Neural progenitor cell (in vitro differentiated cells): ENCODE measurements at regions not wholly inside any gene's neighbourhood (a gene's known extent, or its start where the extent isn't known, plus 50 kb on each side); places are given as distances from the start of the nearest gene placed in this dataset.

ENCODE experiments used
- DNase-seq: peaks from one replicate; pipeline ENCODE4 v3.0.0-alpha.2; 2016; ENCODE audit warnings: low spot score
- H2AFZ ChIP-seq: fragments of 200-600 bp; sonication (generic); replicated peaks from 2 replicates; pipeline ENCODE4 v1.6.1; 2016; ENCODE audit warnings: antibody characterized with exemption
- H3F3A ChIP-seq: fragments of 200-600 bp; sonication (generic); 2 replicates; pipeline ENCODE4 v1.6.1; 2016; ENCODE audit warnings: antibody characterized with exemption, low read depth
- H3K27ac ChIP-seq: fragments of 200-600 bp; sonication (generic); 2 replicates; pipeline ENCODE4 v1.5.1; 2016; ENCODE audit warnings: mild to moderate bottlenecking
- H3K27me3 ChIP-seq: fragments of 200-600 bp; sonication (generic); 2 replicates; pipeline ENCODE4 v1.6.1; 2016; ENCODE audit warnings: mild to moderate bottlenecking, moderate library complexity
- H3K36me3 ChIP-seq: fragments of 200-600 bp; sonication (generic); 2 replicates; pipeline ENCODE4 v1.5.1; 2016
- H3K4me1 ChIP-seq: fragments of 200-600 bp; sonication (generic); 2 replicates; pipeline ENCODE4 v1.6.1; 2016; ENCODE audit warnings: mixed run types
- H3K4me2 ChIP-seq: fragments of 200-600 bp; sonication (generic); 2 replicates; pipeline ENCODE4 v1.6.1; 2016
- H3K4me3 ChIP-seq: fragments of 200-600 bp; sonication (generic); 2 replicates; pipeline ENCODE4 v1.5.1; 2016
- H3K79me2 ChIP-seq: fragments of 200-600 bp; sonication (generic); 2 replicates; pipeline ENCODE4 v1.6.1; 2016; ENCODE audit warnings: low read depth
- H3K9ac ChIP-seq: fragments of 200-600 bp; sonication (generic); 2 replicates; pipeline ENCODE4 v1.6.1; 2016
- H3K9me3 ChIP-seq: fragments of 200-600 bp; sonication (generic); 2 replicates; pipeline ENCODE4 v1.5.1; 2016; ENCODE audit warnings: low read depth
- H4K20me1 ChIP-seq: fragments of 200-600 bp; sonication (generic); 2 replicates; pipeline ENCODE4 v1.6.1; 2016; ENCODE audit warnings: low read depth
- H3K27ac Mint-ChIP-seq: 3 replicates; pipeline ENCODE4 v1.8.0; 2021; ENCODE audit warnings: mixed read lengths
- H3K27me3 Mint-ChIP-seq: 2 replicates; pipeline ENCODE4 v1.8.0; 2022; ENCODE audit warnings: low read depth, mild to moderate bottlenecking, inconsistent platforms, moderate library complexity, mixed read lengths; ENCODE audit not compliant: insufficient read depth
- H3K36me3 Mint-ChIP-seq: 3 replicates; pipeline ENCODE4 v1.8.0; 2021; ENCODE audit warnings: mixed read lengths
- H3K4me1 Mint-ChIP-seq: 3 replicates; pipeline ENCODE4 v1.8.0; 2021; ENCODE audit warnings: mixed read lengths
- H3K4me3 Mint-ChIP-seq: 3 replicates; pipeline ENCODE4 v1.8.0; 2021; ENCODE audit warnings: mild to moderate bottlenecking, moderate library complexity, mixed read lengths
- H3K9me3 Mint-ChIP-seq: 3 replicates; pipeline ENCODE4 v1.8.0; 2020; ENCODE audit warnings: mixed read lengths
- EZH2 ChIP-seq: fragments of 200-600 bp; sonication (generic); IDR thresholded peaks from 2 replicates; pipeline ENCODE4 v1.6.1; 2017; ENCODE audit warnings: antibody characterized with exemption, mild to moderate bottlenecking, moderate library complexity
- EZH2phosphoT487 ChIP-seq: fragments of 200-600 bp; sonication (generic); IDR thresholded peaks from 2 replicates; pipeline ENCODE4 v1.6.1; 2017; ENCODE audit warnings: antibody characterized with exemption
- TF ChIP-seq, protein P1 (sequence below): fragments of 200-600 bp; sonication (generic); IDR thresholded peaks from 2 replicates; pipeline ENCODE4 v1.5.1; 2017; ENCODE audit warnings: antibody characterized with exemption, mild to moderate bottlenecking

DNA sequence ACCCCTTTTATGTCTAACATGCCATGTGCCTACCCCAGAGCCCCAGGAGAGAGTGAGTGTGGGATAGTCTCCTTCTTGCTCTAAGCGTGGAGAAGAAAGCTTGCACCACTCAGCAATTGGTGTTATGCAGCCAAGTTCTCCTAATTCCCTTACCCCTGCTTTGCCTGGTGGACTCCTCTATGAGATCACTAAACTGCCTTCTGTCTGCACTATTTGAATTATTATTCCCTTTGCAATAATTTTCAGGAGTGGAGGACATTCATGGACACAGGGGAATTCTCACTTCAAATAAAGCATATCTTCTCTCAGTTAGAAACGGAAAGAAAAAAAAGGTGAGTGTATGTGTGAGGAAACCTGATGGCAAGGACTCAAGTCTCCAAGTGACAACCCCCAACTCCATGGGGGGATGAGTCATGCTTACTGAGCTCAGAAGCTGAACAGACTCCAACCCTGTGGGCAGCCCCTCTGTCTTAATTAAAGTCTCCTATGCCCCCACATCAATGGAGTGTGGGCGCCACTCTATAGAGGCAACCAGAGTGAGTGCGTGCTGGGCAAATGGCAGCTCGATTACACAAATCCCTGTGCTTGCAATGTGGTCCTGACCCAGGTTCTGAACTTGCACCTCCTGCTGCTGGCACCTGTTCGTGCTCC is 381.9 kb downstream of the RAB28 start:
- H3K4me1 Mint-ChIP-seq: peaks cover under 1% of the 10 kb centered on the region
- peaks cover 4% of the 10 kb centered on the region for H3K9me3 Mint-ChIP-seq
- TF ChIP-seq, protein P1, sequence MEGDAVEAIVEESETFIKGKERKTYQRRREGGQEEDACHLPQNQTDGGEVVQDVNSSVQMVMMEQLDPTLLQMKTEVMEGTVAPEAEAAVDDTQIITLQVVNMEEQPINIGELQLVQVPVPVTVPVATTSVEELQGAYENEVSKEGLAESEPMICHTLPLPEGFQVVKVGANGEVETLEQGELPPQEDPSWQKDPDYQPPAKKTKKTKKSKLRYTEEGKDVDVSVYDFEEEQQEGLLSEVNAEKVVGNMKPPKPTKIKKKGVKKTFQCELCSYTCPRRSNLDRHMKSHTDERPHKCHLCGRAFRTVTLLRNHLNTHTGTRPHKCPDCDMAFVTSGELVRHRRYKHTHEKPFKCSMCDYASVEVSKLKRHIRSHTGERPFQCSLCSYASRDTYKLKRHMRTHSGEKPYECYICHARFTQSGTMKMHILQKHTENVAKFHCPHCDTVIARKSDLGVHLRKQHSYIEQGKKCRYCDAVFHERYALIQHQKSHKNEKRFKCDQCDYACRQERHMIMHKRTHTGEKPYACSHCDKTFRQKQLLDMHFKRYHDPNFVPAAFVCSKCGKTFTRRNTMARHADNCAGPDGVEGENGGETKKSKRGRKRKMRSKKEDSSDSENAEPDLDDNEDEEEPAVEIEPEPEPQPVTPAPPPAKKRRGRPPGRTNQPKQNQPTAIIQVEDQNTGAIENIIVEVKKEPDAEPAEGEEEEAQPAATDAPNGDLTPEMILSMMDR: no peak
- TF ChIP-seq EZH2 (no peak), EZH2phosphoT487 (no peak)

DNA sequence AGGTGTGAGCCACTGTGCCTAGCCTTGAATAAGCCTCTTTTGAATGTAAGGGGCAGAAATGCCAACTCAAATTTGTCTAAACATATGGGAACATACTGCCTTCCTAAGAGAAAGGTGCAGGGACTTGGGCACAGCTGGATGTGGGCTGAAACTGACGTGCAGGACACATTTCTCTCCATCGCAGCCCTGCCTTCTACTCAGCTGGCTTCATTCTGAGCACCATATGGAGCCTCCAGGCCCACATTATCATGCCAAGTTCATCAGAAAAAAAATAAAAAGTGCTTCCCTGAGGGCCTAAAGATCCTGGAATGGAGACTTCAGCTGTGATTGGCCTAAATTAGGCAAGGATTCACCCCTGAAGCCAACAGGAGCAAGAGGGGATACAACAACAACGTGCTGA is 386.2 kb downstream of the RAB28 start:
- H3K79me2 ChIP-seq: no peaks in the 10 kb centered on the region
- H3K36me3 Mint-ChIP-seq: no peaks in the 10 kb centered on the region

More for the DNA sequence above, 381.9 kb downstream of the RAB28 start:
- Histone ChIP-seq H3K27ac (no peak overlapping the region), H3K36me3 (no peaks in the 10 kb centered on the region), H3F3A (peaks cover 3% of the 10 kb centered on the region), H3K27me3 (no peaks in the 10 kb centered on the region), H3K79me2 (no peaks in the 10 kb centered on the region), H3K4me1 (no peaks in the 10 kb centered on the region), H3K4me3 (no peak overlapping the region), H2AFZ (no peak overlapping the region), H3K4me2 (no peak overlapping the region), H3K9ac (no peak overlapping the region), H4K20me1 (no peaks in the 10 kb centered on the region), H3K9me3 (no peaks in the 10 kb centered on the region)
- DNase-seq: no peak
- H3K27me3 Mint-ChIP-seq: peaks cover 2% of the 10 kb centered on the region
- H3K36me3 Mint-ChIP-seq: no peaks in the 10 kb centered on the region
- no peak overlapping the region for H3K27ac Mint-ChIP-seq
- no peak overlapping the region for H3K4me3 Mint-ChIP-seq

DNA sequence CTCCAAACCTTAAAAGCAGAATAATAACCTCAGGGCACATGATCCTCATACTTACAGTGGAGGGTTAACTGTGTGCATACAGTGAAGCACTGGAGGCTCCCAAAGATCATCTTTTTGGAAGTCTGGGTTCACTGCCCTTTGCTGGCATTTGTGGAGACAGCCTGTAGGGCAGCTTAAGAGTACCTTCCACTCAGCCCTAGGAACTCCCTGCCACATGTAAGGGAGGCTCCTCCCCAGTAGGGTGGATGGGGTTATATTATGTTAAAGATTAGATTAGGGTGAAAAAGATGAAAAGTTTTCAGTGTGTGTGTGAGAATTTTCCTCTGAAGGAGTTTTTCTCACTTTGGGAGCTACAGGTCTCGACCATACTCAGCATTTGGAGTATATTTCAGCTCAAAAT is 388.4 kb downstream of the RAB28 start:
- peaks cover 5% of the 10 kb centered on the region for H3K9me3 Mint-ChIP-seq
- peaks cover 2% of the 10 kb centered on the region for H3K4me1 Mint-ChIP-seq
- no peaks in the 10 kb centered on the region for H3K27me3 Mint-ChIP-seq
- H3K27me3 ChIP-seq: no peaks in the 10 kb centered on the region
- H4K20me1 ChIP-seq: no peaks in the 10 kb centered on the region
- no peak for DNase-seq
- TF ChIP-seq EZH2 (no peak), EZH2phosphoT487 (no peak)
- TF ChIP-seq, protein P1: no peak
- no peak overlapping the region for H3K4me3 ChIP-seq
- no peak overlapping the region for H3K4me2 ChIP-seq
- H3K27ac ChIP-seq: no peak overlapping the region
- H3K36me3 Mint-ChIP-seq: no peaks in the 10 kb centered on the region
- peaks cover 3% of the 10 kb centered on the region for H3F3A ChIP-seq
- no peak overlapping the region for H3K9ac ChIP-seq
- H3K4me3 Mint-ChIP-seq: no peak overlapping the region
- no peaks in the 10 kb centered on the region for H3K79me2 ChIP-seq
- no peak overlapping the region for H2AFZ ChIP-seq
- H3K27ac Mint-ChIP-seq: no peak overlapping the region
- no peaks in the 10 kb centered on the region for H3K4me1 ChIP-seq
- H3K9me3 ChIP-seq: no peaks in the 10 kb centered on the region
- no peaks in the 10 kb centered on the region for H3K36me3 ChIP-seq

More for the DNA sequence above, 386.2 kb downstream of the RAB28 start:
- H3K27ac ChIP-seq: no peak overlapping the region
- no peak overlapping the region for H3K27ac Mint-ChIP-seq
- H3K4me3 Mint-ChIP-seq: no peak overlapping the region
- no peaks in the 10 kb centered on the region for H3K4me1 ChIP-seq
- H3F3A ChIP-seq: peaks cover 3% of the 10 kb centered on the region
- H3K27me3 Mint-ChIP-seq: peaks cover 2% of the 10 kb centered on the region
- H3K9me3 Mint-ChIP-seq: peaks cover 5% of the 10 kb centered on the region
- H2AFZ ChIP-seq: no peak overlapping the region
- no peaks in the 10 kb centered on the region for H3K9me3 ChIP-seq
- no peaks in the 10 kb centered on the region for H3K27me3 ChIP-seq
- no peaks in the 10 kb centered on the region for H4K20me1 ChIP-seq
- peaks cover 2% of the 10 kb centered on the region for H3K4me1 Mint-ChIP-seq
- no peak for DNase-seq
- no peaks in the 10 kb centered on the region for H3K36me3 ChIP-seq
- H3K4me3 ChIP-seq: no peak overlapping the region
- H3K4me2 ChIP-seq: no peak overlapping the region
- TF ChIP-seq EZH2phosphoT487: no peak
- TF ChIP-seq, protein P1: no peak
- no peak for TF ChIP-seq EZH2
- H3K9ac ChIP-seq: no peak overlapping the region
